ENCODE measurements at regions not wholly inside any gene's neighbourhood (a gene's known extent, or its start where the extent isn't known, plus 50 kb on each side); places are given as distances from the start of the nearest gene placed in this dataset.

DNA sequence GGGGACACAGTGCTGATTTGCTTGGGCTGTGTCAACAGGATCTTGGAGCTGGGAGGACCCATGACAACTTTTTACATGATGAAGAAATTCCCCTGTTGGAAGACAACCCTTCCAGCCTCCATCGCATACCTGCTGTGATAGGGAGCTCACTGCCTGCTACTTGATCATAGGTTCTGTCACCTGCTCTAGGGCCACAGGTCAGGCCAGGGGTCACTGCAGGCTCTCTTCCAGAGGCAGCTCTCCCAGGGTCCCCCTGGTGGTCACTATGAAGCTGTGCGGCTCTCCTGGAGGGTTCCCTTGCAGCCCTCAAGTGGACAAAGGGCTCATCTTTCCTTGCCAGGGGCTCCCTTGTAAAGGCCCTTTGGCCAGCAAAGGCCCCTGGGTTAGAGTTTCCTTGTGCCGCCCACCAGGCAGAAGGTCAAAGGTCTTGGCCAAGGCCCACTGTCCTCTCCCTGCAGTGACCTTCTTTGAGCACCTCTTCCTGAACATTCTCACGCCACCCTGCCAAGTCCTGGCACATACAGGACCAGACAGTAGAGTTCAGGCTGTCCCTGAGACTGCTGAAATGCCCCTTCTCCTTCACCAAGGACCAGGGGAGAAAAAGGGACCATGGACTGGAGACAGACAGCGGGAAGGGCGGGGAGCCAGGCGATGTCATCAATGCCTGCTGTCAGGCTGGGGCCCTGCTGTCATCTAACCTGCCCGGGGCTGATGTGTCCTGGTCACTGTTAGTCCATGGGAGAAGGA is 345.1 kb downstream of the DYSF start:
- Histone ChIP-seq H3K27me3 (replicated peaks; ENCODE audit: insufficient read depth) (no peaks in the 10 kb centered on the region), H3K9me2 (ENCODE audit: insufficient read depth) (no peaks in the 10 kb centered on the region), H3K9me3 (ENCODE audit: low read depth) (no peaks in the 10 kb centered on the region), H3K4me2 (ENCODE audit: unreplicated experiment) (no peak overlapping the region), H2AFZ (no peak overlapping the region), H3K4me1 (ENCODE audit: insufficient read depth) (peaks cover 22% of the 10 kb centered on the region), H3K79me2 (ENCODE audit: insufficient read depth) (no peaks in the 10 kb centered on the region), H3K36me3 (ENCODE audit: low read depth) (no peaks in the 10 kb centered on the region), H3K27ac (no peak overlapping the region), H3K4me3 (no peak overlapping the region), H4K20me1 (ENCODE audit: insufficient read depth) (no peaks in the 10 kb centered on the region), H3K9ac (no peak overlapping the region), H3F3A (ENCODE audit: insufficient read depth) (no peaks in the 10 kb centered on the region)
- peak; percentile 64 for DNase-seq
- TF ChIP-seq EZH2phosphoT487 (IDR thresholded peaks at IDR 0.05; ENCODE audit: insufficient read depth, low read depth) = no peak
- TF ChIP-seq EZH2 (IDR thresholded peaks at IDR 0.05; ENCODE audit: insufficient read depth, poor library complexity, severe bottlenecking) = no peak
- 66 to 74% methylated on average over 8 of the region's 8 CpGs for WGBS, 2 experiments (ENCODE audit: low coverage in 1 of 2, low lambda C conversion rate in 2 of 2, missing lambda C conversion rate in 2 of 2)
- in situ Hi-C loops (cut with MboI) = no loop called here

DNA sequence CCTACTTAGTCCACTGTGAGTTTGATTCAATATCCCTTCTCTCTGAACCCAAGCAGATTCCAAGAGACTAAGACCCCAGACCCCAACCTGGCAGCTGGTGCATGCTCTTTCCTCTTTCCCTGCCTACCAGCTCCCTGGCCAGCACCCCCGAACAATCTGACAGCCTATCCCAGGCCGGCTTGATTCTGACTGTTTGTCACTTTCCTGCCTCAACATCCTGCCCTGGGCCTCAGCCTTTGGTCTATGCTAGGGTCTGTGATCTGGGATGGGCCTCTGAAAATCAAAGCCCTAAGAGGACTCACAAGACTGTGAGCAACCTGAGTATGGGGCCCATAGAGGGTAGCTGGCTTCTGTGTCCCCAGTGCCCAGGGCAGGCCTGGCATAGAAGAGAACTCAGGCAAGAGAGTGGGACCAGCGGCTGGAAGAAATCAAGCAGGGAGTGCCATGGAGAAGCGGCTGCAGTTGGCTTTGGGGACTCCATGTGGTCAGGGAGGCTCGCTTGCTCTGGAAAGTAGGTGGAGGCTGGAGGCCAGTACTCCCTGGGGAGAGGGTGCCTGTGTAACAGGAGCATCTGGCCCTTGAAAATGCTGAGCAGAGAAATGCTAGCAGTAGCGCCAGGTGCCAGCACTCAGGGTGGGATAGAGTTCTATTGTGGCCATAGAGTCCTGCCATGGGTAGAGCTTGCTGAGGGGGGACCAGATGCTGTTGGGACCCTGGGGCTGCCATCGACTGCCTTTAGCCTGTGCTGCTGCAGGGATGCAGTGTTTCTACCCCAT is 343.9 kb downstream of the DYSF start:
- H3K9me3 ChIP-seq (ENCODE audit: low read depth) = no peaks in the 10 kb centered on the region
- 96 to 97% methylated on average over 7 of the region's 7 CpGs for WGBS, 2 experiments (ENCODE audit: low coverage in 1 of 2, low lambda C conversion rate in 2 of 2, missing lambda C conversion rate in 2 of 2)
- H3K27me3 ChIP-seq (replicated peaks; ENCODE audit: insufficient read depth) = no peaks in the 10 kb centered on the region; the same call in 1 of the 2 replicates
- DNase-seq = no peak
- H3K9ac ChIP-seq = no peak overlapping the region
- H4K20me1 ChIP-seq (ENCODE audit: insufficient read depth) = no peaks in the 10 kb centered on the region
- no peak overlapping the region for H3K4me3 ChIP-seq
- no peaks in the 10 kb centered on the region for H3K9me2 ChIP-seq (ENCODE audit: insufficient read depth)
- TF ChIP-seq EZH2 (IDR thresholded peaks at IDR 0.05; ENCODE audit: insufficient read depth, poor library complexity, severe bottlenecking) (no peak), EZH2phosphoT487 (IDR thresholded peaks at IDR 0.05; ENCODE audit: insufficient read depth, low read depth) (no peak)
- H2AFZ ChIP-seq = no peak overlapping the region
- H3K4me1 ChIP-seq (ENCODE audit: insufficient read depth) = peaks cover 22% of the 10 kb centered on the region
- no peaks in the 10 kb centered on the region for H3K36me3 ChIP-seq (ENCODE audit: low read depth)
- no peak overlapping the region for H3K27ac ChIP-seq
- H3F3A ChIP-seq (ENCODE audit: insufficient read depth) = no peaks in the 10 kb centered on the region
- no peak overlapping the region for H3K4me2 ChIP-seq (ENCODE audit: unreplicated experiment)
- in situ Hi-C loops (cut with MboI) = no loop called here
- H3K79me2 ChIP-seq (ENCODE audit: insufficient read depth) = no peaks in the 10 kb centered on the region

DNA sequence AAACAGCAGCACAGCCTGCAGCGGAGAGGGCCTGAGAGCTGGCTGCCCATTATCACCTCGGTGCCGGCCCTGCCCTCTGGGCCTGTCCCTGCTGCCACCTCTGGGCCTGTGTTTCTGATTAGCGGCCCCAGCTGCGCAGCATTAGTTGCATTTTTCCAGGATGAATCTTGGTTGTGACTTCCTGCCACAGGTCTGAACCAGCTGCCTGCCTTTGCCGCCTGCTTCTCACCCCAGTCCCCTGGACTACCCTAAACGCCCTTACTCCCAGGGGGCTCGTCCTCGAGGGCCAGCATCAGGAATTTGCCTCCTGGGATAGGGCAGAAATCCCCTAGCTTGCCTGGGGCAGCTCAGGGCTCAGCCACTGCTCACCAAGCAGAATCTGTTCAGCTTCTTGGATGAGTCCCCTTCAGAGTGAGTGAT is 342.8 kb downstream of the DYSF start:
- Histone ChIP-seq H3K79me2 (ENCODE audit: insufficient read depth) (no peaks in the 10 kb centered on the region), H3K4me2 (ENCODE audit: unreplicated experiment) (peak overlapping the region; percentile 21), H3K27me3 (replicated peaks; ENCODE audit: insufficient read depth) (no peaks in the 10 kb centered on the region; the same call in 1 of the 2 replicates), H3K27ac (no peak overlapping the region), H3K9ac (no peak overlapping the region), H3K9me2 (ENCODE audit: insufficient read depth) (no peaks in the 10 kb centered on the region), H4K20me1 (ENCODE audit: insufficient read depth) (no peaks in the 10 kb centered on the region), H2AFZ (no peak overlapping the region), H3K9me3 (ENCODE audit: low read depth) (no peaks in the 10 kb centered on the region), H3K36me3 (ENCODE audit: low read depth) (no peaks in the 10 kb centered on the region), H3F3A (ENCODE audit: insufficient read depth) (no peaks in the 10 kb centered on the region), H3K4me1 (ENCODE audit: insufficient read depth) (peaks cover 22% of the 10 kb centered on the region), H3K4me3 (no peak overlapping the region)
- WGBS, 2 experiments (ENCODE audit: low coverage in 1 of 2, low lambda C conversion rate in 2 of 2, missing lambda C conversion rate in 2 of 2) = 2 to 4% methylated on average over 9 of the region's 9 CpGs
- in situ Hi-C loops (cut with MboI) = no loop called here
- peak; percentile 83 for DNase-seq
- no peak for TF ChIP-seq EZH2phosphoT487 (IDR thresholded peaks at IDR 0.05; ENCODE audit: insufficient read depth, low read depth)
- no peak for TF ChIP-seq EZH2 (IDR thresholded peaks at IDR 0.05; ENCODE audit: insufficient read depth, poor library complexity, severe bottlenecking)

DNA sequence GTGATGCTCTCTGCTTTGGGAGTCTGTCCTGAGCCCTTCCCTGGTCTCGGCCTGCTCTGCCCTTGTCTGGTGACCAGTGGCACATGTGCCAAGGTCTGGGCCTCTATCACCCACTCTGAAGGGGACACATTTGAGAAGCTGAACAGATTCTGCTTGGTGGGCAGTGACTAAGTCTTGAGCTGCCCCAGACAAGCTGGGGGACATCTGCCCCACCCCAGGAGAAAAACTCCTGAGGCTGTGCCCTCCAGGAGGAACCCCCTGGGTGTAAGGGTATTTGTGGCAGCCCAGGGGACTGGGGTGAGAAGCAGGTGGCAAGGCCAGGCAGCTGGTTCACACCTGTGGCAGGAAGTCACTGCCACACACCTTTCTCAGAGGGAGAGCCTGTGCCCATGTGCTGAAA is 342.1 kb downstream of the DYSF start:
- Histone ChIP-seq H3K27me3 (replicated peaks; ENCODE audit: insufficient read depth) (no peaks in the 10 kb centered on the region; the same call in 1 of the 2 replicates), H3K4me3 (no peak overlapping the region), H2AFZ (no peak overlapping the region), H3K4me1 (ENCODE audit: insufficient read depth) (peaks cover 22% of the 10 kb centered on the region), H3K79me2 (ENCODE audit: insufficient read depth) (no peaks in the 10 kb centered on the region), H3K9me3 (ENCODE audit: low read depth) (no peaks in the 10 kb centered on the region), H3K9ac (no peak overlapping the region), H3K36me3 (ENCODE audit: low read depth) (no peaks in the 10 kb centered on the region), H3K9me2 (ENCODE audit: insufficient read depth) (no peaks in the 10 kb centered on the region), H3F3A (ENCODE audit: insufficient read depth) (no peaks in the 10 kb centered on the region), H3K4me2 (ENCODE audit: unreplicated experiment) (peak overlapping the region; percentile 21), H3K27ac (no peak overlapping the region), H4K20me1 (ENCODE audit: insufficient read depth) (no peaks in the 10 kb centered on the region)
- no peak for TF ChIP-seq EZH2phosphoT487 (IDR thresholded peaks at IDR 0.05; ENCODE audit: insufficient read depth, low read depth)
- TF ChIP-seq EZH2 (IDR thresholded peaks at IDR 0.05; ENCODE audit: insufficient read depth, poor library complexity, severe bottlenecking) = no peak
- 92 to 100% methylated on average over 1 of the region's 1 CpG for WGBS, 2 experiments (ENCODE audit: low coverage in 1 of 2, low lambda C conversion rate in 2 of 2, missing lambda C conversion rate in 2 of 2)
- in situ Hi-C loops (cut with MboI) = no loop called here
- no peak for DNase-seq

Data from GM23248 (cell line).